ENCODE measurements at regions not wholly inside any gene's neighbourhood (a gene's known extent, or its start where the extent isn't known, plus 50 kb on each side); places are given as distances from the start of the nearest gene placed in this dataset.

DNA sequence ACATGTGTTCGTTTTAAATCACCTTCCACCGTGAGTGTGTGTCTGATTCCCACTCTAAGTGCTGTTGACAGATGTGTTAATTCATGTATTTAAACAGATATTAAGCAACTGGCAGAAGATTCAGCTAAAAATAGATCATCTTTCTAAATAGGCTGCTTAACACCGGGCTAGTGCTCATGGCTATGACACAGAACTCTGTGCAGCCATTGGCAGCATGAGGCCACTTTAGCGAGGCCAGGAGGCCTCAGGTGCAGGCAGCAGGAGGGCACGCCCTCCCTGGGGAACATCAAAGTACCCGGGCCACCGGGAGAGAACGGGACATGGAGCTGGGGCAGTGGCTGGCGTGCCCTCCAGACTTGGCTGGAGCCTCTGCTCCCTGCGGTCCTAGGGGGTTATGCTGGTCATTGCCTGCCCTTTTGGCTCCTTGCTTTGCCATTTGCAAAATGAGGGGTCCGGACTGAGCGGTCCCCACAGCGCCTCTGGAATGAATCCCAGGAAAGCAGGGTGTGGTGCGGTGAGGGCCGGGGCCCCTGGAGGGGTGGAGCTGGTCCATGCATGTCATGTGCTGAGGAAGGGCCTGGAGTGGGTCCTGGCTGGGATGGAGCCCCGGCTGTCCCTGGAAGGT, 62.8 kb upstream of the HDAC4 start:
- H3K4me3 ChIP-seq (ENCODE audit: control insufficient read depth, low read depth, low read length), result no peak overlapping the region
- TF ChIP-seq CTCF (conservative IDR thresholded peaks at IDR 0.05; ENCODE audit: control insufficient read depth, insufficient read depth, low read depth, low read length), result no peak
- DNase-seq (ENCODE audit: low read depth), result no peak

GRCh38 chr2:239462671-239463506, 62.1 kb upstream of the HDAC4 start:
- DNase-seq (ENCODE audit: low read depth), result no peak
- no peak for TF ChIP-seq CTCF (conservative IDR thresholded peaks at IDR 0.05; ENCODE audit: control insufficient read depth, insufficient read depth, low read depth, low read length)
- no peak overlapping the region for H3K4me3 ChIP-seq (ENCODE audit: control insufficient read depth, low read depth, low read length)

DNA sequence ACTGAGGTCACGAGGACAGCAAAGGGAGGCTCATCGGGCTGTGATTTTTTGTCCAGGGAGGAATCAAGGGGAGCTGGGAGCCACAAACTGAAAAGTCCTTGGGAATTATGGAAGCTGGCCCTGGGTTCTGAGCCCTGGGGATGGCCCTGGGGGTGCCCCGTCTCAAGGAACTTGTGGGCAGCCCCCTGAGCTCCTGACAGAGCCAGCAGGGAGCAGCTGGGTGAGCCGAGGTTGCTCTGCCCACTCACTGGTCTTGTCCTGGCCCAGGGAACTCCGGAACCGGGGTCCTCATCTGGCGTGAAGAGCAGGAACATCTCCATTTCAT, 61.3 kb upstream of the HDAC4 start:
- no peak for DNase-seq (ENCODE audit: low read depth)
- H3K4me3 ChIP-seq (ENCODE audit: control insufficient read depth, low read depth, low read length), result no peak overlapping the region
- TF ChIP-seq CTCF (conservative IDR thresholded peaks at IDR 0.05; ENCODE audit: control insufficient read depth, insufficient read depth, low read depth, low read length), result no peak

- no peak overlapping the region for H3K4me3 ChIP-seq (ENCODE audit: control insufficient read depth, low read depth, low read length)
- DNase-seq (ENCODE audit: low read depth), result no peak
- TF ChIP-seq CTCF (conservative IDR thresholded peaks at IDR 0.05; ENCODE audit: control insufficient read depth, insufficient read depth, low read depth, low read length), result no peak
These were observed 60.7 kb upstream of the HDAC4 start for GRCh38 chr2:239461291-239462190.

GRCh38 chr2:239460780-239461179, 60.0 kb upstream of the HDAC4 start:
- TF ChIP-seq CTCF (conservative IDR thresholded peaks at IDR 0.05; ENCODE audit: control insufficient read depth, insufficient read depth, low read depth, low read length), result no peak
- no peak for DNase-seq (ENCODE audit: low read depth)
- H3K4me3 ChIP-seq (ENCODE audit: control insufficient read depth, low read depth, low read length), result no peak overlapping the region

GRCh38 chr2:239459606-239460005, 58.8 kb upstream of the HDAC4 start:
- no peak for DNase-seq (ENCODE audit: low read depth)
- H3K4me3 ChIP-seq (ENCODE audit: control insufficient read depth, low read depth, low read length), result no peak overlapping the region
- no peak for TF ChIP-seq CTCF (conservative IDR thresholded peaks at IDR 0.05; ENCODE audit: control insufficient read depth, insufficient read depth, low read depth, low read length)
